ENCODE measurements at regions not wholly inside any gene's neighbourhood (a gene's known extent, or its start where the extent isn't known, plus 50 kb on each side); places are given as distances from the start of the nearest gene placed in this dataset.

DNA sequence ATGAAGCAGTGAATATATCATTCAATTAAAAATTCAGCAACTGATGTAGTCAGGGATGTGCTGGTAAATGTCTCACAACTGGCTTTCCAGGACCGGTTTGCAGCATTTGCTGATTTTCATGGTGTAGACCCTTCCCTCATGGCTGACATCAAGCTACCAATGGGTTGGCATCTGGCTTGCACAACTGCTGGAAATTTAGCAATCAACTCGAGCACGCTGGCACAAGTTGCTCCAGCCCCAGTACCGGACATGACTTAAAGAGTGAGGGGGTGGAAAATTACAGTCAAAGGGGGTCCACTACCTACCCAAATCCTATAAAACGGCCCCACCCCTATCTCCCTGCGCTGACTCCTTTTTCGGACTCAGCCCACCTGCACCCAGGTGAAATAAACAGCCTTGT, 198.4 kb upstream of the NRP1 start:
- Histone ChIP-seq H3K9me3 (ENCODE audit: control insufficient read depth, insufficient read depth, low read length) (no peaks in the 10 kb centered on the region), H3F3A (ENCODE audit: control insufficient read depth, insufficient read depth) (no peaks in the 10 kb centered on the region), H3K4me1 (ENCODE audit: control insufficient read depth, low read length) (no peaks in the 10 kb centered on the region), H3K4me3 (ENCODE audit: low read length) (no peak overlapping the region), H4K20me1 (ENCODE audit: control insufficient read depth, insufficient read depth, low read depth, low read length) (no peaks in the 10 kb centered on the region), H3K4me2 (ENCODE audit: low read length) (no peak overlapping the region), H3K9me2 (replicated peaks; ENCODE audit: control insufficient read depth, low read length) (no peaks in the 10 kb centered on the region), H3K36me3 (ENCODE audit: control insufficient read depth, low read length) (no peaks in the 10 kb centered on the region), H3K27me3 (ENCODE audit: control insufficient read depth, low read length) (no peaks in the 10 kb centered on the region), H3K27ac (ENCODE audit: low read depth, low read length) (no peak overlapping the region), H3K79me2 (ENCODE audit: control insufficient read depth, low read length) (no peaks in the 10 kb centered on the region)
- TF ChIP-seq, protein P1, sequence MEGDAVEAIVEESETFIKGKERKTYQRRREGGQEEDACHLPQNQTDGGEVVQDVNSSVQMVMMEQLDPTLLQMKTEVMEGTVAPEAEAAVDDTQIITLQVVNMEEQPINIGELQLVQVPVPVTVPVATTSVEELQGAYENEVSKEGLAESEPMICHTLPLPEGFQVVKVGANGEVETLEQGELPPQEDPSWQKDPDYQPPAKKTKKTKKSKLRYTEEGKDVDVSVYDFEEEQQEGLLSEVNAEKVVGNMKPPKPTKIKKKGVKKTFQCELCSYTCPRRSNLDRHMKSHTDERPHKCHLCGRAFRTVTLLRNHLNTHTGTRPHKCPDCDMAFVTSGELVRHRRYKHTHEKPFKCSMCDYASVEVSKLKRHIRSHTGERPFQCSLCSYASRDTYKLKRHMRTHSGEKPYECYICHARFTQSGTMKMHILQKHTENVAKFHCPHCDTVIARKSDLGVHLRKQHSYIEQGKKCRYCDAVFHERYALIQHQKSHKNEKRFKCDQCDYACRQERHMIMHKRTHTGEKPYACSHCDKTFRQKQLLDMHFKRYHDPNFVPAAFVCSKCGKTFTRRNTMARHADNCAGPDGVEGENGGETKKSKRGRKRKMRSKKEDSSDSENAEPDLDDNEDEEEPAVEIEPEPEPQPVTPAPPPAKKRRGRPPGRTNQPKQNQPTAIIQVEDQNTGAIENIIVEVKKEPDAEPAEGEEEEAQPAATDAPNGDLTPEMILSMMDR (IDR thresholded peaks at IDR 0.05; ENCODE audit: low read depth, low read length, poor library complexity, severe bottlenecking) = no peak
- no peak for TF ChIP-seq EZH2phosphoT487 (IDR thresholded peaks at IDR 0.05; ENCODE audit: borderline replicate concordance, low read length)

DNA sequence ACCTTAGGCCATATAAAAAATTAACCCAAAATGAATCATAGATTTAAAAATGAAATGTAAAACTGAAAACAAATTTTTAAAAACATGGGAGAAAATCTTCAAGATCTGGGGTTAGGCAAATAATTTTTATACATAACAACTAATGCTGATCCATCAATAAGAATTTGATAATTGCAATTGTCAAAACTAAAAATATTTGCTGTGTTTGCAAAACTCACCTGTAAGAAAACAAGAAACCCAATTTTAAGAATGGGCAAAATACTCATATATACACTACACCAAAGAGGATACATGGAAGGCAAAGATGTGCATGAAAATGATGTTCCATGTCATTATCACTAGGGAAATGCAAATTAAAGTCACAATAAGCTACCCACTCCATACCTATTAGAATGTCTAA, 194.8 kb upstream of the NRP1 start:
- Histone ChIP-seq H3K36me3 (ENCODE audit: control insufficient read depth, low read length) (no peaks in the 10 kb centered on the region), H3K4me2 (ENCODE audit: low read length) (no peak overlapping the region), H3K9me3 (ENCODE audit: control insufficient read depth, insufficient read depth, low read length) (no peaks in the 10 kb centered on the region), H3K27ac (ENCODE audit: low read depth, low read length) (no peak overlapping the region), H3K27me3 (ENCODE audit: control insufficient read depth, low read length) (no peaks in the 10 kb centered on the region), H4K20me1 (ENCODE audit: control insufficient read depth, insufficient read depth, low read depth, low read length) (no peaks in the 10 kb centered on the region), H3F3A (ENCODE audit: control insufficient read depth, insufficient read depth) (no peaks in the 10 kb centered on the region), H3K4me1 (ENCODE audit: control insufficient read depth, low read length) (no peaks in the 10 kb centered on the region), H3K79me2 (ENCODE audit: control insufficient read depth, low read length) (no peaks in the 10 kb centered on the region), H3K9me2 (replicated peaks; ENCODE audit: control insufficient read depth, low read length) (no peaks in the 10 kb centered on the region), H3K4me3 (ENCODE audit: low read length) (no peak overlapping the region)
- TF ChIP-seq, protein P1 (IDR thresholded peaks at IDR 0.05; ENCODE audit: low read depth, low read length, poor library complexity, severe bottlenecking) = no peak
- no peak for TF ChIP-seq EZH2phosphoT487 (IDR thresholded peaks at IDR 0.05; ENCODE audit: borderline replicate concordance, low read length)

DNA sequence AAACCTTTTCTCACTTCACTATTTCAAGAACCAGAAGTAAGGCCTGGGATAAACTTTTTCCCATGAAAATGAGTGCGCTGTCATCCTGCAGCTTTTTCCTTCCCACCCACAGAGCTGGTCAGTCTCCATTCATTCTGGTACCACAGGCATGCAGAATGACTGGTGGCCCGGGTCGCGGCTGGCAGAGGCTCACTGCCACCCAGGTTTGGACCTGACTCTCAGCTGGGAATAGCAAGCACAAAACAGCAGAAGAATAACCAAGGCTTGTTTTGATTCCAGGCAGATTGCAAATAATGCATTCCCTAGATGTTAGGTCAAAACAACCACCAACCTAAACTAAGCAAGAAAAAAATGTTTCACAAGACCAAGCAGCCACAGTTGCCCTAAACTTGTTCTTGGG, 190.5 kb upstream of the NRP1 start:
- no peaks in the 10 kb centered on the region for H4K20me1 ChIP-seq (ENCODE audit: control insufficient read depth, insufficient read depth, low read depth, low read length)
- H3K27ac ChIP-seq (ENCODE audit: low read depth, low read length) = no peak overlapping the region
- H3K79me2 ChIP-seq (ENCODE audit: control insufficient read depth, low read length) = no peaks in the 10 kb centered on the region
- H3K9me3 ChIP-seq (ENCODE audit: control insufficient read depth, insufficient read depth, low read length) = no peaks in the 10 kb centered on the region
- H3K4me1 ChIP-seq (ENCODE audit: control insufficient read depth, low read length) = no peaks in the 10 kb centered on the region
- H3F3A ChIP-seq (ENCODE audit: control insufficient read depth, insufficient read depth) = no peaks in the 10 kb centered on the region
- TF ChIP-seq, protein P1 (IDR thresholded peaks at IDR 0.05; ENCODE audit: low read depth, low read length, poor library complexity, severe bottlenecking) = no peak
- TF ChIP-seq EZH2phosphoT487 (IDR thresholded peaks at IDR 0.05; ENCODE audit: borderline replicate concordance, low read length) = no peak
- H3K27me3 ChIP-seq (ENCODE audit: control insufficient read depth, low read length) = no peaks in the 10 kb centered on the region
- no peak overlapping the region for H3K4me3 ChIP-seq (ENCODE audit: low read length)
- H3K4me2 ChIP-seq (ENCODE audit: low read length) = no peak overlapping the region
- no peaks in the 10 kb centered on the region for H3K36me3 ChIP-seq (ENCODE audit: control insufficient read depth, low read length)
- H3K9me2 ChIP-seq (replicated peaks; ENCODE audit: control insufficient read depth, low read length) = no peaks in the 10 kb centered on the region

DNA sequence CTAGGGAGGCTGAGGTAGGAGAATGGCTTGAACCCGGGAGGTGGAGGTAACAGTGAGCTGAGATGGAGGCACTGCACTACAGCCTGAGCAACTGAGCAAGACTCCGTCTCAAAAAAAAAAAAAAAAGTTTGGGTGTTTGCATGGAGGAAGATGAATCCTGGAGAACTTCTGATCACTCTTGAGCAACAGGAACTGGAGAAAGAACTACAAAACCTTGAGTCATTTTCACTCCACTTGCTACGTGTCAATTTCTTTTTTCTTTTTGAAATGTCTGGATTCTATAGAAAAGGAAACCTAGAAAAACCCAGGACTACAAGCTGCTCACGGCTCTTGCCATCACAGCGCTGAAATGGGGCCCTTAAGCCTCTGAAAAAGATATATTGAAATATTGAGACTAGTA, 189.6 kb upstream of the NRP1 start:
- Histone ChIP-seq H3K4me2 (ENCODE audit: low read length) (no peak overlapping the region), H3K36me3 (ENCODE audit: control insufficient read depth, low read length) (no peaks in the 10 kb centered on the region), H3K9me2 (replicated peaks; ENCODE audit: control insufficient read depth, low read length) (no peaks in the 10 kb centered on the region), H3K27ac (ENCODE audit: low read depth, low read length) (no peak overlapping the region), H3K4me3 (ENCODE audit: low read length) (no peak overlapping the region), H3K4me1 (ENCODE audit: control insufficient read depth, low read length) (no peaks in the 10 kb centered on the region), H3F3A (ENCODE audit: control insufficient read depth, insufficient read depth) (no peaks in the 10 kb centered on the region), H3K9me3 (ENCODE audit: control insufficient read depth, insufficient read depth, low read length) (no peaks in the 10 kb centered on the region), H3K79me2 (ENCODE audit: control insufficient read depth, low read length) (no peaks in the 10 kb centered on the region), H4K20me1 (ENCODE audit: control insufficient read depth, insufficient read depth, low read depth, low read length) (no peaks in the 10 kb centered on the region), H3K27me3 (ENCODE audit: control insufficient read depth, low read length) (no peaks in the 10 kb centered on the region)
- TF ChIP-seq, protein P1 (IDR thresholded peaks at IDR 0.05; ENCODE audit: low read depth, low read length, poor library complexity, severe bottlenecking) = no peak
- no peak for TF ChIP-seq EZH2phosphoT487 (IDR thresholded peaks at IDR 0.05; ENCODE audit: borderline replicate concordance, low read length)
